GM23338 (cell line): ENCODE measurements at regions not wholly inside any gene's neighbourhood (a gene's known extent, or its start where the extent isn't known, plus 50 kb on each side); places are given as distances from the start of the nearest gene placed in this dataset.

Experiments used
- ATAC-seq: fragments of 200-7000 bp; cut with Tn5 transposase; 3 replicates; pipeline ENCODE4 v1.9.1; 2020
- DNase-seq: peaks from one replicate; pipeline ENCODE4 v3.0.0-alpha.2; 2015; ENCODE audit warnings: low spot score
- H2AFZ ChIP-seq: fragments of 200-600 bp; sonication (generic); 2 replicates; pipeline ENCODE4 v1.8.0; 2016; ENCODE audit warnings: antibody characterized with exemption, mild to moderate bottlenecking, moderate library complexity
- H3F3A ChIP-seq: fragments of 200-600 bp; sonication (generic); replicated peaks from 2 replicates; pipeline ENCODE4 v1.8.0; 2017; ENCODE audit warnings: antibody characterized with exemption, mixed run types, low read depth
- H3K27ac ChIP-seq: fragments of 200-600 bp; sonication (generic); 2 replicates; pipeline ENCODE4 v1.6.1; 2016; ENCODE audit warnings: low read depth
- H3K27me3 ChIP-seq: fragments of 200-600 bp; sonication (generic); 2 replicates; pipeline ENCODE4 v1.8.0; 2016; ENCODE audit warnings: mild to moderate bottlenecking, mixed run types, moderate library complexity; ENCODE audit not compliant: insufficient read depth
- H3K36me3 ChIP-seq: fragments of 200-600 bp; sonication (generic); 2 replicates; pipeline ENCODE4 v1.8.0; 2016; ENCODE audit warnings: mild to moderate bottlenecking; ENCODE audit not compliant: insufficient read depth
- H3K4me1 ChIP-seq: fragments of 200-600 bp; sonication (generic); 2 replicates; pipeline ENCODE4 v1.8.0; 2016; ENCODE audit warnings: mild to moderate bottlenecking, moderate library complexity; ENCODE audit not compliant: insufficient read depth
- H3K4me2 ChIP-seq: fragments of 200-600 bp; sonication (generic); 2 replicates; pipeline ENCODE4 v1.7.1; 2017; ENCODE audit warnings: mixed run types
- H3K4me3 ChIP-seq: fragments of 200-600 bp; sonication (generic); 2 replicates; pipeline ENCODE4 v1.6.1; 2016; ENCODE audit warnings: mixed run types
- H3K79me2 ChIP-seq: fragments of 200-600 bp; sonication (generic); replicated peaks from 2 replicates; pipeline ENCODE4 v1.8.0; 2017; ENCODE audit warnings: mild to moderate bottlenecking; ENCODE audit not compliant: insufficient read depth
- H3K9me2 ChIP-seq: fragments of 200-600 bp; sonication (generic); 2 replicates; pipeline ENCODE4 v1.8.0; 2017; ENCODE audit not compliant: insufficient read depth
- H4K20me1 ChIP-seq: fragments of 200-600 bp; sonication (generic); replicated peaks from 2 replicates; pipeline ENCODE4 v1.8.0; 2017; ENCODE audit warnings: mild to moderate bottlenecking; ENCODE audit not compliant: insufficient read depth
- H3K27ac Mint-ChIP-seq: 2 replicates; pipeline ENCODE4 v1.8.0; 2020; ENCODE audit warnings: inconsistent platforms, mild to moderate bottlenecking, moderate library complexity, mixed read lengths
- H3K27me3 Mint-ChIP-seq: 3 replicates; pipeline ENCODE4 v1.8.0; 2022; ENCODE audit warnings: low read depth, mild to moderate bottlenecking, moderate library complexity, mixed read lengths, inconsistent platforms; ENCODE audit not compliant: insufficient read depth, poor library complexity
- H3K36me3 Mint-ChIP-seq: 3 replicates; pipeline ENCODE4 v1.8.0; 2021; ENCODE audit warnings: low read depth, mild to moderate bottlenecking, inconsistent platforms, moderate library complexity, mixed read lengths
- H3K4me1 Mint-ChIP-seq: 3 replicates; pipeline ENCODE4 v1.8.0; 2020; ENCODE audit warnings: mild to moderate bottlenecking, inconsistent platforms, mixed read lengths
- H3K4me3 Mint-ChIP-seq: 3 replicates; pipeline ENCODE4 v1.8.0; 2021; ENCODE audit warnings: moderate library complexity, mild to moderate bottlenecking, inconsistent platforms, mixed read lengths
- H3K9me3 Mint-ChIP-seq: 3 replicates; pipeline ENCODE4 v1.8.0; 2020; ENCODE audit warnings: moderate library complexity, mild to moderate bottlenecking, inconsistent platforms, mixed read lengths
- CREB1 ChIP-seq: fragments of 250-450 bp; sonication (Bioruptor Pico); IDR thresholded peaks from 2 replicates; pipeline ENCODE4 v1.5.0; 2020; ENCODE audit warnings: low read depth, mild to moderate bottlenecking, moderate library complexity
- CTCF ChIP-seq, 2 experiments: fragments of 200-600 bp in 1 of 2; sonication (generic) in 1 of 2; conservative IDR thresholded peaks; 2 replicates each; pipeline versions ENCODE4 v1.5.1 to v1.6.1; 2016 to 2017; ENCODE audit warnings: antibody characterized with exemption in 2 of 2, low read depth in 2 of 2, mild to moderate bottlenecking in 2 of 2, moderate library complexity in 1 of 2
- ETS1 ChIP-seq: IDR thresholded peaks from 2 replicates; pipeline ENCODE4 v1.6.1; 2016; ENCODE audit warnings: antibody characterized with exemption
- EZH2 ChIP-seq: fragments of 200-600 bp; sonication (generic); IDR thresholded peaks from one replicate; pipeline ENCODE4 v1.8.0; 2017; ENCODE audit warnings: antibody characterized with exemption, mild to moderate bottlenecking, low read depth; ENCODE audit not compliant: unreplicated experiment
- EZH2phosphoT487 ChIP-seq: fragments of 200-600 bp; sonication (generic); IDR thresholded peaks from one replicate; pipeline ENCODE4 v1.8.1; 2018; ENCODE audit warnings: antibody characterized with exemption; ENCODE audit not compliant: unreplicated experiment
- JUNB ChIP-seq: IDR thresholded peaks from one replicate; pipeline ENCODE4 v1.6.1; 2016; ENCODE audit warnings: antibody characterized with exemption; ENCODE audit not compliant: unreplicated experiment
- NANOG ChIP-seq: IDR thresholded peaks from 2 replicates; pipeline ENCODE4 v1.6.1; 2016; ENCODE audit warnings: antibody characterized with exemption, borderline replicate concordance
- POLR2AphosphoS5 ChIP-seq: IDR thresholded peaks from 2 replicates; pipeline ENCODE4 v1.6.1; 2016; ENCODE audit warnings: antibody characterized with exemption, low read depth
- REST ChIP-seq: IDR thresholded peaks from one replicate; pipeline ENCODE4 v1.6.1; 2018; ENCODE audit warnings: antibody characterized with exemption; ENCODE audit not compliant: unreplicated experiment
- STAT1 ChIP-seq: IDR thresholded peaks from one replicate; pipeline ENCODE4 v1.6.1; 2016; ENCODE audit warnings: antibody characterized with exemption; ENCODE audit not compliant: unreplicated experiment
- ZNF114 ChIP-seq: fragments of 250-450 bp; sonication (Bioruptor Pico); IDR thresholded peaks from 2 replicates; pipeline ENCODE4 v1.5.0; 2020; ENCODE audit warnings: mild to moderate bottlenecking, moderate library complexity
- ZNF331 ChIP-seq: fragments of 250-450 bp; sonication (Bioruptor Pico); IDR thresholded peaks from 2 replicates; pipeline ENCODE4 v1.5.0; 2020; ENCODE audit warnings: low read depth, mild to moderate bottlenecking, moderate library complexity
- ZNF462 ChIP-seq: fragments of 250-450 bp; sonication (Bioruptor Pico); IDR thresholded peaks from 2 replicates; pipeline ENCODE4 v1.5.0; 2020; ENCODE audit warnings: mild to moderate bottlenecking, moderate library complexity

- Mint-ChIP-seq H3K9me3 (no peaks in the 10 kb centered on the region), H3K27me3 (peaks cover 4% of the 10 kb centered on the region), H3K4me1 (peaks cover 7% of the 10 kb centered on the region; the same call in 1 of the 3 replicates), H3K36me3 (no peaks in the 10 kb centered on the region), H3K4me3 (no peak overlapping the region), H3K27ac (no peak overlapping the region)
- no peak overlapping the region for H2AFZ ChIP-seq
- H3K27ac ChIP-seq, result no peak overlapping the region
- no peaks in the 10 kb centered on the region for H3K79me2 ChIP-seq
- H3K4me1 ChIP-seq, result peaks cover 4% of the 10 kb centered on the region
- H3K27me3 ChIP-seq, result no peaks in the 10 kb centered on the region
- no peaks in the 10 kb centered on the region for H4K20me1 ChIP-seq
- no peaks in the 10 kb centered on the region for H3F3A ChIP-seq
- TF ChIP-seq EZH2, result no peak
- no peak for TF ChIP-seq NANOG
- no peak for TF ChIP-seq POLR2AphosphoS5
- no peak for TF ChIP-seq JUNB
- TF ChIP-seq ZNF331 (CRISPR knock-in tag), result no peak
- no peak for TF ChIP-seq STAT1
- TF ChIP-seq ETS1, result no peak
- TF ChIP-seq CTCF (conservative IDR thresholded peaks at IDR 0.05; ENCODE audit: low read depth in 2 of 2), result no peak
- no peak for TF ChIP-seq ZNF114
- no peak for TF ChIP-seq CREB1 (CRISPR knock-in tag)
- TF ChIP-seq ZNF462 (CRISPR knock-in tag), result no peak
- no peak for TF ChIP-seq EZH2phosphoT487
- TF ChIP-seq REST, result no peak
- no peak for ATAC-seq
- no peak overlapping the region for H3K4me2 ChIP-seq
- no peaks in the 10 kb centered on the region for H3K36me3 ChIP-seq
- DNase-seq, result no peak
- H3K4me3 ChIP-seq, result no peak overlapping the region
- H3K9me2 ChIP-seq, result no peaks in the 10 kb centered on the region
These were observed 59.6 kb upstream of the EDN1 start for GRCh38 chr6:12230523-12230922.
